OCI-LY7 (cell line): ENCODE measurements at regions not wholly inside any gene's neighbourhood (a gene's known extent, or its start where the extent isn't known, plus 50 kb on each side); places are given as distances from the start of the nearest gene placed in this dataset.

ENCODE experiments used
- CTCF ChIP-seq: fragments of 200-600 bp; sonication (generic); conservative IDR thresholded peaks from 2 replicates; pipeline ENCODE4 v1.5.1; 2014; ENCODE audit warnings: mild to moderate bottlenecking, antibody characterized with exemption, low read length, moderate library complexity, mixed read lengths
- EZH2phosphoT487 ChIP-seq: fragments of 200-600 bp; sonication (generic); IDR thresholded peaks from 2 replicates; pipeline ENCODE4 v1.6.1; 2018; ENCODE audit warnings: low read depth, borderline replicate concordance, mild to moderate bottlenecking, mixed run types, antibody characterized with exemption, low read length, moderate library complexity, mixed read lengths

- no peak for TF ChIP-seq CTCF
- TF ChIP-seq EZH2phosphoT487: no peak
Observed at GRCh38 chr10:64313967-64314366, 792.8 kb downstream of the REEP3 start.
